ENCODE measurements at regions not wholly inside any gene's neighbourhood (a gene's known extent, or its start where the extent isn't known, plus 50 kb on each side); places are given as distances from the start of the nearest gene placed in this dataset.
"Not testable (repeated sequence)": the region's sequence is repeated elsewhere in the genome, so short reads cannot be mapped to it uniquely, and the experiment has no call there.

DNA sequence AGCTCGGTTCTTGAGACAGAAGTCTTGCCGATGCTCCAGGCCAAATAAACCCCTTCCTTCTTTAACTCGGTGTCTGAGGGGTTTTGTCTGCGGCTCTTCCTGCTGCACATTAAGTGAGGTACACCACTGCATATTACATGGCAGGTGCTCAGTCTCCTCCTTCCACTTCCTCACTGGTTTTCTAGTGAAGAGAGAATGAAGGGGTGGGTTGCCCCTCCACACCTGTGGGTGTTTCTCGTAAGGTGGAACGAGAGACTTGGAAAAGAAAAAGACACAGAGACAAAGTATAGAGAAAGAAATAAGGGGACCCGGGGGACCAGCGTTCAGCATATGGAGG lies 138.0 kb downstream of the OR2B2 start:
- TF ChIP-seq, protein P1, sequence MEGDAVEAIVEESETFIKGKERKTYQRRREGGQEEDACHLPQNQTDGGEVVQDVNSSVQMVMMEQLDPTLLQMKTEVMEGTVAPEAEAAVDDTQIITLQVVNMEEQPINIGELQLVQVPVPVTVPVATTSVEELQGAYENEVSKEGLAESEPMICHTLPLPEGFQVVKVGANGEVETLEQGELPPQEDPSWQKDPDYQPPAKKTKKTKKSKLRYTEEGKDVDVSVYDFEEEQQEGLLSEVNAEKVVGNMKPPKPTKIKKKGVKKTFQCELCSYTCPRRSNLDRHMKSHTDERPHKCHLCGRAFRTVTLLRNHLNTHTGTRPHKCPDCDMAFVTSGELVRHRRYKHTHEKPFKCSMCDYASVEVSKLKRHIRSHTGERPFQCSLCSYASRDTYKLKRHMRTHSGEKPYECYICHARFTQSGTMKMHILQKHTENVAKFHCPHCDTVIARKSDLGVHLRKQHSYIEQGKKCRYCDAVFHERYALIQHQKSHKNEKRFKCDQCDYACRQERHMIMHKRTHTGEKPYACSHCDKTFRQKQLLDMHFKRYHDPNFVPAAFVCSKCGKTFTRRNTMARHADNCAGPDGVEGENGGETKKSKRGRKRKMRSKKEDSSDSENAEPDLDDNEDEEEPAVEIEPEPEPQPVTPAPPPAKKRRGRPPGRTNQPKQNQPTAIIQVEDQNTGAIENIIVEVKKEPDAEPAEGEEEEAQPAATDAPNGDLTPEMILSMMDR (IDR thresholded peaks at IDR 0.05): not testable (repeated sequence)
- not testable (repeated sequence) for TF ChIP-seq POLR2A, POLR2AphosphoS5 (IDR thresholded peaks at IDR 0.05)

Measured in gastroesophageal sphincter (tissue), 3 donors.